HG03045 (cell line): ENCODE measurements at regions not wholly inside any gene's neighbourhood (a gene's known extent, or its start where the extent isn't known, plus 50 kb on each side); places are given as distances from the start of the nearest gene placed in this dataset.
"Not testable (repeated sequence)": the region's sequence is repeated elsewhere in the genome, so short reads cannot be mapped to it uniquely, and the experiment has no call there.

Source experiments
- ATAC-seq: cut with Tn5 transposase; IDR thresholded peaks from one replicate; pipeline ENCODE4 v1.9.1; 2021; ENCODE audit warnings: mild to moderate bottlenecking, moderate library complexity; ENCODE audit not compliant: unreplicated experiment

- no peak for ATAC-seq
Measured at GRCh38 chr4:138636781-138637180, 378.8 kb upstream of the NOCT start.

- ATAC-seq, result no peak
Measured at GRCh38 chr4:138634915-138635314, 380.7 kb upstream of the NOCT start.

- no peak for ATAC-seq
Measured at GRCh38 chr4:138633580-138633904, 382.0 kb upstream of the NOCT start.

- ATAC-seq, result no peak
Measured at GRCh38 chr4:138632856-138633579, 382.6 kb upstream of the NOCT start.

- ATAC-seq, result no peak
Measured at GRCh38 chr4:138630666-138631065, 384.9 kb upstream of the NOCT start.

- ATAC-seq, result no peak
Measured at GRCh38 chr4:138629669-138630068, 385.9 kb upstream of the NOCT start.

GRCh38 chr4:138627096-138627495, 384.9 kb upstream of the SLC7A11 start:
- ATAC-seq, result no peak

GRCh38 chr4:138622362-138622761, 380.2 kb upstream of the SLC7A11 start:
- not testable (repeated sequence) for ATAC-seq

GRCh38 chr4:138616775-138617174, 374.6 kb upstream of the SLC7A11 start:
- no peak for ATAC-seq

- ATAC-seq, result no peak
Measured at GRCh38 chr4:138614398-138615142, 372.4 kb upstream of the SLC7A11 start.

- ATAC-seq, result no peak
Measured at GRCh38 chr4:138612428-138612827, 370.3 kb upstream of the SLC7A11 start.

GRCh38 chr4:138611721-138612120, 369.6 kb upstream of the SLC7A11 start:
- ATAC-seq, result no peak

GRCh38 chr4:138611017-138611416, 368.9 kb upstream of the SLC7A11 start:
- no peak for ATAC-seq

GRCh38 chr4:138609943-138610350, 367.8 kb upstream of the SLC7A11 start:
- no peak for ATAC-seq

GRCh38 chr4:138604556-138604955, 362.4 kb upstream of the SLC7A11 start:
- ATAC-seq, result no peak

- no peak for ATAC-seq
Measured at GRCh38 chr4:138602664-138603063, 360.5 kb upstream of the SLC7A11 start.

- ATAC-seq, result no peak
Measured at GRCh38 chr4:138599965-138600364, 357.8 kb upstream of the SLC7A11 start.

GRCh38 chr4:138598226-138598625, 356.1 kb upstream of the SLC7A11 start:
- ATAC-seq, result no peak

- ATAC-seq, result no peak
Measured at GRCh38 chr4:138596896-138597295, 354.7 kb upstream of the SLC7A11 start.

GRCh38 chr4:138595731-138596460, 353.7 kb upstream of the SLC7A11 start:
- no peak for ATAC-seq

GRCh38 chr4:138595171-138595570, 353.0 kb upstream of the SLC7A11 start:
- no peak for ATAC-seq

- no peak for ATAC-seq
Measured at GRCh38 chr4:138592796-138593195, 350.6 kb upstream of the SLC7A11 start.
